Loucy (cell line): ENCODE measurements at regions not wholly inside any gene's neighbourhood (a gene's known extent, or its start where the extent isn't known, plus 50 kb on each side); places are given as distances from the start of the nearest gene placed in this dataset.

Experiments
- H2AFZ ChIP-seq: fragments of 200-600 bp; sonication (generic); 2 replicates; pipeline ENCODE4 v1.6.0; 2016; ENCODE audit warnings: antibody characterized with exemption, mild to moderate bottlenecking, low read length, moderate library complexity
- H3F3A ChIP-seq: fragments of 200-600 bp; 2 replicates; pipeline ENCODE4 v1.6.0; 2016; ENCODE audit warnings: antibody characterized with exemption, low read depth, mild to moderate bottlenecking
- H3K27me3 ChIP-seq: fragments of 200-600 bp; sonication (generic); 2 replicates; pipeline ENCODE4 v1.6.1; 2014; ENCODE audit warnings: low read length, mild to moderate bottlenecking; ENCODE audit not compliant: insufficient read depth, poor library complexity, severe bottlenecking
- H3K36me3 ChIP-seq: fragments of 200-600 bp; sonication (generic); 2 replicates; pipeline ENCODE4 v1.6.1; 2016; ENCODE audit warnings: low read length; ENCODE audit not compliant: insufficient read depth
- H3K4me1 ChIP-seq: fragments of 200-600 bp; sonication (generic); 2 replicates; pipeline ENCODE4 v1.5.1; 2014; ENCODE audit warnings: low read length, mild to moderate bottlenecking; ENCODE audit not compliant: insufficient read depth, poor library complexity, severe bottlenecking
- H3K4me2 ChIP-seq: fragments of 200-600 bp; sonication (generic); 2 replicates; pipeline ENCODE4 v1.6.0; 2014; ENCODE audit warnings: antibody characterized with exemption, low read length, low read depth, mild to moderate bottlenecking; ENCODE audit not compliant: poor library complexity, severe bottlenecking
- H3K4me3 ChIP-seq: fragments of 200-600 bp; sonication (generic); 2 replicates; pipeline ENCODE4 v1.5.1; 2014; ENCODE audit warnings: low read length, mild to moderate bottlenecking, mixed read lengths; ENCODE audit not compliant: poor library complexity, severe bottlenecking
- H3K79me2 ChIP-seq: fragments of 200-600 bp; sonication (generic); 2 replicates; pipeline ENCODE4 v1.6.1; 2014; ENCODE audit warnings: low read length; ENCODE audit not compliant: insufficient read depth
- H3K9ac ChIP-seq: fragments of 200-600 bp; sonication (generic); 2 replicates; pipeline ENCODE4 v1.6.0; 2014; ENCODE audit warnings: mild to moderate bottlenecking, low read depth, low read length, moderate library complexity; ENCODE audit not compliant: poor library complexity, severe bottlenecking
- H3K9me2 ChIP-seq: fragments of 200-600 bp; sonication (generic); replicated peaks from 2 replicates; pipeline ENCODE4 v1.6.1; 2016; ENCODE audit warnings: low read depth, low read length, mixed read lengths
- H3K9me3 ChIP-seq: fragments of 200-600 bp; sonication (generic); 2 replicates; pipeline ENCODE4 v1.6.1; 2014; ENCODE audit warnings: mild to moderate bottlenecking, antibody characterized with exemption, low read length, low read depth; ENCODE audit not compliant: insufficient read depth
- H4K20me1 ChIP-seq: fragments of 200-600 bp; sonication (generic); 2 replicates; pipeline ENCODE4 v1.6.0; 2014; ENCODE audit warnings: antibody characterized with exemption, low read length, mild to moderate bottlenecking; ENCODE audit not compliant: insufficient read depth, poor library complexity, severe bottlenecking
- CTCF ChIP-seq: fragments of 200-600 bp; sonication (generic); conservative IDR thresholded peaks from 2 replicates; pipeline ENCODE4 v1.5.1; 2014; ENCODE audit warnings: mild to moderate bottlenecking, antibody characterized with exemption, low read length
- EZH2phosphoT487 ChIP-seq: fragments of 200-600 bp; IDR thresholded peaks from 2 replicates; pipeline ENCODE4 v1.6.1; 2018; ENCODE audit warnings: antibody characterized with exemption, mild to moderate bottlenecking, moderate library complexity, borderline replicate concordance

- Histone ChIP-seq H3K4me2 (no peak overlapping the region), H3K9ac (no peak overlapping the region), H3K4me3 (no peak overlapping the region), H3K79me2 (no peaks in the 10 kb centered on the region), H2AFZ (no peak overlapping the region), H3K4me1 (no peaks in the 10 kb centered on the region), H3K9me2 (no peaks in the 10 kb centered on the region), H3K36me3 (no peaks in the 10 kb centered on the region), H3K9me3 (no peaks in the 10 kb centered on the region), H4K20me1 (no peaks in the 10 kb centered on the region), H3K27me3 (no peaks in the 10 kb centered on the region), H3F3A (no peaks in the 10 kb centered on the region)
- no peak for TF ChIP-seq CTCF
Measured at GRCh38 chr4:114423582-114423981, 175.0 kb upstream of the UGT8 start.

GRCh38 chr4:114435116-114435515 lies 163.5 kb upstream of the UGT8 start:
- Histone ChIP-seq H3K27me3 (no peaks in the 10 kb centered on the region), H3K79me2 (no peaks in the 10 kb centered on the region), H3K9me3 (no peaks in the 10 kb centered on the region), H3K4me3 (no peak overlapping the region), H4K20me1 (no peaks in the 10 kb centered on the region), H3K4me1 (no peaks in the 10 kb centered on the region), H3K4me2 (no peak overlapping the region), H2AFZ (no peak overlapping the region), H3K9me2 (no peaks in the 10 kb centered on the region), H3F3A (no peaks in the 10 kb centered on the region), H3K36me3 (no peaks in the 10 kb centered on the region), H3K9ac (no peak overlapping the region)
- no peak for TF ChIP-seq CTCF
- no peak for TF ChIP-seq EZH2phosphoT487

- no peak overlapping the region for H2AFZ ChIP-seq
- H3K36me3 ChIP-seq: no peaks in the 10 kb centered on the region
- TF ChIP-seq CTCF (no peak), EZH2phosphoT487 (no peak)
- H3K4me2 ChIP-seq: no peak overlapping the region
- no peaks in the 10 kb centered on the region for H3K79me2 ChIP-seq
- no peaks in the 10 kb centered on the region for H3K9me3 ChIP-seq
- H3K4me1 ChIP-seq: no peaks in the 10 kb centered on the region
- no peak overlapping the region for H3K9ac ChIP-seq
- H3K9me2 ChIP-seq: no peaks in the 10 kb centered on the region
- no peaks in the 10 kb centered on the region for H4K20me1 ChIP-seq
- no peaks in the 10 kb centered on the region for H3K27me3 ChIP-seq
- H3F3A ChIP-seq: no peaks in the 10 kb centered on the region
- H3K4me3 ChIP-seq: no peak overlapping the region
Measured at GRCh38 chr4:114442856-114443255, 155.8 kb upstream of the UGT8 start.
